ENCODE measurements at regions not wholly inside any gene's neighbourhood (a gene's known extent, or its start where the extent isn't known, plus 50 kb on each side); places are given as distances from the start of the nearest gene placed in this dataset.

- Histone ChIP-seq H3K9me3 (no peaks in the 10 kb centered on the region), H3K27me3 (no peaks in the 10 kb centered on the region), H3K36me3 (no peaks in the 10 kb centered on the region), H3K27ac (no peak overlapping the region), H3K4me1 (peaks cover 0 to 19% (median 12%) of the 10 kb centered on the region in 4 donors), H3K4me3 (no peak overlapping the region)
- intact Hi-C loops (cut with DNase I; ENCODE audit: low total_unique reads) (no loop called here), in situ Hi-C loops (cut with MboI; ENCODE audit: low pct_ligation_motif_present in 1 of 4, low pct_unique_long_range_greater_than_20kb in 1 of 4, low sequenced_read_pairs in 3 of 4) (no loop called here)
- no peak for TF ChIP-seq CTCF (IDR thresholded peaks at IDR 0.05)
- no peak for TF ChIP-seq POLR2AphosphoS5 (IDR thresholded peaks at IDR 0.05)
- no peak for TF ChIP-seq POLR2A (IDR thresholded peaks at IDR 0.05)
- TF ChIP-seq EP300 (IDR thresholded peaks at IDR 0.05; ENCODE audit: low read depth) = no peak
- no peak for DNase-seq
- WGBS, 2 donors (ENCODE audit: low coverage in 1 of 2) = 80 to 87% methylated on average over 2 of the region's 2 CpGs
These were observed 111.9 kb upstream of the SLC25A33 start for GRCh38 chr1:9427388-9427787.

- in situ Hi-C loops (cut with MboI; ENCODE audit: low pct_ligation_motif_present in 1 of 4, low pct_unique_long_range_greater_than_20kb in 1 of 4, low sequenced_read_pairs in 3 of 4) (no loop called here), intact Hi-C loops (cut with DNase I; ENCODE audit: low total_unique reads) (no loop called here)
- WGBS, 2 donors (ENCODE audit: low coverage in 1 of 2) = 5 to 46% methylated on average over 4 to 46 of the region's 48 CpGs
- Histone ChIP-seq H3K4me3 (peak overlapping the region; percentile 38 to 58 (median 44)), H3K36me3 (no peaks in the 10 kb centered on the region), H3K27ac (peak overlapping the region; percentile 80 to 88 (median 86)), H3K9me3 (no peaks in the 10 kb centered on the region), H3K27me3 (no peaks in the 10 kb centered on the region), H3K4me1 (peaks cover 0 to 20% (median 12%) of the 10 kb centered on the region in 4 donors)
- peak; percentile 80 to 82 (median 82) for TF ChIP-seq POLR2AphosphoS5 (IDR thresholded peaks at IDR 0.05)
- TF ChIP-seq POLR2A (IDR thresholded peaks at IDR 0.05) = peak; percentile 55
- TF ChIP-seq EP300 (IDR thresholded peaks at IDR 0.05; ENCODE audit: low read depth) = no peak
- TF ChIP-seq CTCF (IDR thresholded peaks at IDR 0.05) = peak in 4 of 5 experiments; percentile 10 to 54 (median 31)
- peak; percentile 100 for DNase-seq
These were observed 110.5 kb upstream of the SLC25A33 start for GRCh38 chr1:9428601-9429341.

GRCh38 chr1:9429342-9429711, 109.9 kb upstream of the SLC25A33 start:
- Histone ChIP-seq H3K9me3 (no peaks in the 10 kb centered on the region), H3K4me3 (peak overlapping the region; percentile 38 to 58 (median 44)), H3K4me1 (peaks cover 2 to 25% (median 12%) of the 10 kb centered on the region in 4 donors), H3K36me3 (no peaks in the 10 kb centered on the region), H3K27ac (peak overlapping the region; percentile 80 to 88 (median 86)), H3K27me3 (no peaks in the 10 kb centered on the region)
- TF ChIP-seq CTCF (IDR thresholded peaks at IDR 0.05) = no peak
- TF ChIP-seq POLR2A (IDR thresholded peaks at IDR 0.05) = no peak
- no peak for TF ChIP-seq EP300 (IDR thresholded peaks at IDR 0.05; ENCODE audit: low read depth)
- TF ChIP-seq POLR2AphosphoS5 (IDR thresholded peaks at IDR 0.05) = no peak
- no peak for DNase-seq
- in situ Hi-C loops (cut with MboI; ENCODE audit: low pct_ligation_motif_present in 1 of 4, low pct_unique_long_range_greater_than_20kb in 1 of 4, low sequenced_read_pairs in 3 of 4) (no loop called here), intact Hi-C loops (cut with DNase I; ENCODE audit: low total_unique reads) (no loop called here)
- 36 to 45% methylated on average over 4 to 6 of the region's 6 CpGs for WGBS, 2 donors (ENCODE audit: low coverage in 1 of 2)

GRCh38 chr1:9434247-9435152, 104.8 kb upstream of the SLC25A33 start:
- H3K27ac ChIP-seq = peak overlapping the region; percentile 70 to 83 (median 78)
- no peak for DNase-seq

More at GRCh38 chr1:9434247-9435152, 104.8 kb upstream of the SLC25A33 start:
- intact Hi-C loops (cut with DNase I; ENCODE audit: low total_unique reads) = no loop called here
- in situ Hi-C loops (cut with MboI; ENCODE audit: low pct_ligation_motif_present in 1 of 4, low pct_unique_long_range_greater_than_20kb in 1 of 4, low sequenced_read_pairs in 3 of 4) = no loop called here
- no peaks in the 10 kb centered on the region for H3K9me3 ChIP-seq
- WGBS, 2 donors (ENCODE audit: low coverage in 1 of 2) = 70 to 89% methylated on average over 2 to 11 of the region's 11 CpGs
- H3K4me3 ChIP-seq = no peak overlapping the region
- H3K4me1 ChIP-seq = peaks cover 12 to 44% (median 23%) of the 10 kb centered on the region in 4 donors
- no peaks in the 10 kb centered on the region for H3K27me3 ChIP-seq
- no peak for TF ChIP-seq EP300 (IDR thresholded peaks at IDR 0.05; ENCODE audit: low read depth)
- no peak for TF ChIP-seq CTCF (IDR thresholded peaks at IDR 0.05)
- TF ChIP-seq POLR2A (IDR thresholded peaks at IDR 0.05) = no peak
- TF ChIP-seq POLR2AphosphoS5 (IDR thresholded peaks at IDR 0.05) = no peak
- no peaks in the 10 kb centered on the region for H3K36me3 ChIP-seq
